ENCODE measurements at regions not wholly inside any gene's neighbourhood (a gene's known extent, or its start where the extent isn't known, plus 50 kb on each side); places are given as distances from the start of the nearest gene placed in this dataset.

DNA sequence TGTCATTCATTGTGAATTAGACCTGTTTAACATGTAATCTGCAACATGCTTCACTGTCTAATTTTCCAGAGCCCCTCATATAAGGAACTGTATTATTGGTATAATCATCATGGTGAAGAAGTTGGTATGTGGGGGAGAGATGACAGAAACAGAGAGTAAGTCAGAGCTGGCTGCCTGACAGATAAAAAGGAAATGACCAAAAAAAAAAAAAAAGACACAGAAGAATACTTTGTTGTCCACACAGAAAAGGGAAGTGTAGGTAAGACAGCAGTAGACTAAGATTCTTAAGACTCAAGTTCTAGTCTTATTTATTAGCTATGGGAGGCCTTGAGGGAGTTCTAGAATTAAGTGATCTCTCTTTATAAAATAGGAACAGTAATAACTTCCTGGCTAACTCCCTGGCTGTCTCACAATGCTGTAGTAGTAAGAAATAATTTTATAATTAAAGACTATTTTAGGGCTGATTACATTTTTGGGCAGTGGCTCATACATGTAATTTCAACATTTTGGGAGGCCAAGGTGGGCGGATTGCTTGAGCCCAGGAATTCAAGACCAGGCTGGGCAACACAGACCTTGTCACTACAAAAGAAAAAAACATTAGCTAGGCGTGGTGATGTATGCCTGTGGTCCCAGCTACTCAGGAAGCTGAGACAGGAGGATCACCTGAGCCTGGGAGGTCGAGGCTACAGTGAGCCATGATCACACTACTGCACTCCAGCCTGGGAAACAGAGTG lies 102.5 kb downstream of the PRL start:
- Histone ChIP-seq H3K27me3 (ENCODE audit: control insufficient read depth in 3 of 3, insufficient read depth in 3 of 3, low read length in 2 of 3) (no peaks in the 10 kb centered on the region), H3K9ac (ENCODE audit: insufficient read depth in 1 of 2, low read length in 2 of 2) (no peak overlapping the region), H3K27ac (ENCODE audit: low read depth in 1 of 2, low read length in 1 of 2) (no peak overlapping the region), H3K36me3 (ENCODE audit: control insufficient read depth in 4 of 4, insufficient read depth in 4 of 4, low read length in 4 of 4) (no peaks in the 10 kb centered on the region), H3K4me1 (ENCODE audit: control insufficient read depth in 5 of 5, insufficient read depth in 5 of 5, low read length in 5 of 5) (no peaks in the 10 kb centered on the region), H3K4me3 (no peak overlapping the region), H3K9me3 (ENCODE audit: control insufficient read depth in 4 of 4, insufficient read depth in 3 of 4, low read length in 3 of 4) (no peaks in the 10 kb centered on the region)
- no peak for ATAC-seq (ENCODE audit: insufficient read depth, low FRiP score)
- DNase-seq: no peak
- no peak for TF ChIP-seq CTCF (IDR thresholded peaks at IDR 0.05; ENCODE audit: control extremely low read depth, extremely low read depth)
- WGBS, 2 donors: 85 to 86% methylated on average over 3 of the region's 3 CpGs

GRCh38 chr6:22199771-22200170 lies 97.1 kb downstream of the PRL start:
- 88 to 91% methylated on average over 3 of the region's 3 CpGs for WGBS, 2 donors
- DNase-seq: no peak
- no peak overlapping the region for H3K27ac ChIP-seq (ENCODE audit: low read depth in 1 of 2, low read length in 1 of 2)
- H3K9ac ChIP-seq (ENCODE audit: insufficient read depth in 1 of 2, low read length in 2 of 2): no peak overlapping the region
- no peak for TF ChIP-seq CTCF (IDR thresholded peaks at IDR 0.05; ENCODE audit: control extremely low read depth, extremely low read depth)
- H3K4me1 ChIP-seq (ENCODE audit: control insufficient read depth in 5 of 5, insufficient read depth in 5 of 5, low read length in 5 of 5): no peaks in the 10 kb centered on the region
- no peak for ATAC-seq (ENCODE audit: insufficient read depth, low FRiP score)
- no peaks in the 10 kb centered on the region for H3K27me3 ChIP-seq (ENCODE audit: control insufficient read depth in 3 of 3, insufficient read depth in 3 of 3, low read length in 2 of 3)
- no peaks in the 10 kb centered on the region for H3K9me3 ChIP-seq (ENCODE audit: control insufficient read depth in 4 of 4, insufficient read depth in 3 of 4, low read length in 3 of 4)
- no peak overlapping the region for H3K4me3 ChIP-seq
- no peaks in the 10 kb centered on the region for H3K36me3 ChIP-seq (ENCODE audit: control insufficient read depth in 4 of 4, insufficient read depth in 4 of 4, low read length in 4 of 4)

GRCh38 chr6:22204153-22204552 lies 92.7 kb downstream of the PRL start:
- H3K9ac ChIP-seq (ENCODE audit: insufficient read depth in 1 of 2, low read length in 2 of 2): no peak overlapping the region
- TF ChIP-seq CTCF (IDR thresholded peaks at IDR 0.05; ENCODE audit: control extremely low read depth, extremely low read depth): no peak
- no peaks in the 10 kb centered on the region for H3K36me3 ChIP-seq (ENCODE audit: control insufficient read depth in 4 of 4, insufficient read depth in 4 of 4, low read length in 4 of 4)
- ATAC-seq (ENCODE audit: insufficient read depth, low FRiP score): no peak
- peaks cover 0 to 11% (median 0%) of the 10 kb centered on the region in 5 donors for H3K4me1 ChIP-seq (ENCODE audit: control insufficient read depth in 5 of 5, insufficient read depth in 5 of 5, low read length in 5 of 5)
- DNase-seq: no peak
- H3K9me3 ChIP-seq (ENCODE audit: control insufficient read depth in 4 of 4, insufficient read depth in 3 of 4, low read length in 3 of 4): no peaks in the 10 kb centered on the region
- H3K27ac ChIP-seq (ENCODE audit: low read depth in 1 of 2, low read length in 1 of 2): no peak overlapping the region
- 91 to 93% methylated on average over 6 of the region's 6 CpGs for WGBS, 2 donors
- no peaks in the 10 kb centered on the region for H3K27me3 ChIP-seq (ENCODE audit: control insufficient read depth in 3 of 3, insufficient read depth in 3 of 3, low read length in 2 of 3)
- H3K4me3 ChIP-seq: no peak overlapping the region

DNA sequence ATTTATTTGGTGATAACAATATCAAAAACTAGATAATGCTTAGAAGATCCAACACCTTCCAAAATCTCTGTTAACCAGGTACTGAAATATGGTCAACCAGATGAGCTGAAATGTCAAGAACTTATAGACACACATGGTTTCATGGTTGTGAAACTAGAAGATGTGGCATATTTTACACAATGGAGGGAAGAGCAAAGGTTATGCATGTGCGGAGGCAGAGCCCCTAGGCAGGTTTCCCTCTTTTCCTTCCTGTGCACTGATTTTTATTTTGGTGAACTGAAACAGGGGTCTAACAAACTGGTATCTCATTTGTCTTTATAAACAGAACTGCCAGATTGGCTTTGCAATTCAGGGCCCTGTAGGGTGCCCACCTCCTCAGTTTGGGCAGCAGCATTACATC lies 91.6 kb downstream of the PRL start:
- H3K4me3 ChIP-seq: no peak overlapping the region
- TF ChIP-seq CTCF (IDR thresholded peaks at IDR 0.05; ENCODE audit: control extremely low read depth, extremely low read depth): no peak
- H3K9ac ChIP-seq (ENCODE audit: insufficient read depth in 1 of 2, low read length in 2 of 2): no peak overlapping the region
- peaks cover 0 to 11% (median 0%) of the 10 kb centered on the region in 5 donors for H3K4me1 ChIP-seq (ENCODE audit: control insufficient read depth in 5 of 5, insufficient read depth in 5 of 5, low read length in 5 of 5)
- H3K9me3 ChIP-seq (ENCODE audit: control insufficient read depth in 4 of 4, insufficient read depth in 3 of 4, low read length in 3 of 4): no peaks in the 10 kb centered on the region
- no peak for ATAC-seq (ENCODE audit: insufficient read depth, low FRiP score)
- DNase-seq: no peak
- H3K36me3 ChIP-seq (ENCODE audit: control insufficient read depth in 4 of 4, insufficient read depth in 4 of 4, low read length in 4 of 4): no peaks in the 10 kb centered on the region
- no peak overlapping the region for H3K27ac ChIP-seq (ENCODE audit: low read depth in 1 of 2, low read length in 1 of 2)
- no peaks in the 10 kb centered on the region for H3K27me3 ChIP-seq (ENCODE audit: control insufficient read depth in 3 of 3, insufficient read depth in 3 of 3, low read length in 2 of 3)
- 33 to 84% methylated on average over 1 of the region's 1 CpG for WGBS, 2 donors

All from lung (tissue), 11 donors.